ENCODE measurements at regions not wholly inside any gene's neighbourhood (a gene's known extent, or its start where the extent isn't known, plus 50 kb on each side); places are given as distances from the start of the nearest gene placed in this dataset.

GRCh38 chr1:67514300-67514699, 84.1 kb upstream of the SERBP1 start:
- Histone ChIP-seq H3K4me1 (ENCODE audit: control insufficient read depth, insufficient read depth, low read length) (peaks cover 8% of the 10 kb centered on the region), H3K4me3 (ENCODE audit: low read depth, low read length) (no peak overlapping the region), H3K36me3 (ENCODE audit: control insufficient read depth, insufficient read depth, low read length) (no peaks in the 10 kb centered on the region), H3K9me3 (ENCODE audit: control insufficient read depth, insufficient read depth, low read length) (no peaks in the 10 kb centered on the region), H3K9ac (ENCODE audit: low read depth, low read length) (no peak overlapping the region), H3K27me3 (ENCODE audit: control insufficient read depth, insufficient read depth, low read length) (peaks cover 53% of the 10 kb centered on the region)

GRCh38 chr1:67514786-67515185, 84.6 kb upstream of the SERBP1 start:
- Histone ChIP-seq H3K36me3 (ENCODE audit: control insufficient read depth, insufficient read depth, low read length) (no peaks in the 10 kb centered on the region), H3K9me3 (ENCODE audit: control insufficient read depth, insufficient read depth, low read length) (no peaks in the 10 kb centered on the region), H3K4me1 (ENCODE audit: control insufficient read depth, insufficient read depth, low read length) (peaks cover 8% of the 10 kb centered on the region), H3K4me3 (ENCODE audit: low read depth, low read length) (no peak overlapping the region), H3K9ac (ENCODE audit: low read depth, low read length) (no peak overlapping the region), H3K27me3 (ENCODE audit: control insufficient read depth, insufficient read depth, low read length) (peaks cover 57% of the 10 kb centered on the region)

- H3K27me3 ChIP-seq (ENCODE audit: control insufficient read depth, insufficient read depth, low read length), result peaks cover 59% of the 10 kb centered on the region
- no peaks in the 10 kb centered on the region for H3K9me3 ChIP-seq (ENCODE audit: control insufficient read depth, insufficient read depth, low read length)
- no peak overlapping the region for H3K4me3 ChIP-seq (ENCODE audit: low read depth, low read length)
- peaks cover 8% of the 10 kb centered on the region for H3K4me1 ChIP-seq (ENCODE audit: control insufficient read depth, insufficient read depth, low read length)
- H3K36me3 ChIP-seq (ENCODE audit: control insufficient read depth, insufficient read depth, low read length), result no peaks in the 10 kb centered on the region
- H3K9ac ChIP-seq (ENCODE audit: low read depth, low read length), result no peak overlapping the region
Observed at GRCh38 chr1:67515324-67516080, 85.3 kb upstream of the SERBP1 start.

- Histone ChIP-seq H3K36me3 (ENCODE audit: control insufficient read depth, insufficient read depth, low read length) (no peaks in the 10 kb centered on the region), H3K4me3 (ENCODE audit: low read depth, low read length) (no peak overlapping the region), H3K9me3 (ENCODE audit: control insufficient read depth, insufficient read depth, low read length) (no peaks in the 10 kb centered on the region), H3K4me1 (ENCODE audit: control insufficient read depth, insufficient read depth, low read length) (peaks cover 8% of the 10 kb centered on the region), H3K27me3 (ENCODE audit: control insufficient read depth, insufficient read depth, low read length) (peaks cover 72% of the 10 kb centered on the region), H3K9ac (ENCODE audit: low read depth, low read length) (no peak overlapping the region)
Observed at GRCh38 chr1:67517046-67517445, 86.8 kb upstream of the SERBP1 start.

- Histone ChIP-seq H3K9me3 (ENCODE audit: control insufficient read depth, insufficient read depth, low read length) (no peaks in the 10 kb centered on the region), H3K4me3 (ENCODE audit: low read depth, low read length) (no peak overlapping the region), H3K9ac (ENCODE audit: low read depth, low read length) (no peak overlapping the region), H3K27me3 (ENCODE audit: control insufficient read depth, insufficient read depth, low read length) (peaks cover 72% of the 10 kb centered on the region), H3K4me1 (ENCODE audit: control insufficient read depth, insufficient read depth, low read length) (no peaks in the 10 kb centered on the region), H3K36me3 (ENCODE audit: control insufficient read depth, insufficient read depth, low read length) (no peaks in the 10 kb centered on the region)
Observed at GRCh38 chr1:67522001-67522441, 91.8 kb upstream of the SERBP1 start.

GRCh38 chr1:67522793-67523192, 92.6 kb upstream of the SERBP1 start:
- peaks cover 65% of the 10 kb centered on the region for H3K27me3 ChIP-seq (ENCODE audit: control insufficient read depth, insufficient read depth, low read length)
- H3K4me1 ChIP-seq (ENCODE audit: control insufficient read depth, insufficient read depth, low read length), result no peaks in the 10 kb centered on the region
- H3K9me3 ChIP-seq (ENCODE audit: control insufficient read depth, insufficient read depth, low read length), result no peaks in the 10 kb centered on the region
- no peak overlapping the region for H3K9ac ChIP-seq (ENCODE audit: low read depth, low read length)
- no peak overlapping the region for H3K4me3 ChIP-seq (ENCODE audit: low read depth, low read length)
- no peaks in the 10 kb centered on the region for H3K36me3 ChIP-seq (ENCODE audit: control insufficient read depth, insufficient read depth, low read length)

GRCh38 chr1:67524143-67525052, 94.2 kb upstream of the SERBP1 start:
- Histone ChIP-seq H3K4me3 (ENCODE audit: low read depth, low read length) (no peak overlapping the region), H3K36me3 (ENCODE audit: control insufficient read depth, insufficient read depth, low read length) (no peaks in the 10 kb centered on the region), H3K27me3 (ENCODE audit: control insufficient read depth, insufficient read depth, low read length) (peaks cover 49% of the 10 kb centered on the region), H3K9me3 (ENCODE audit: control insufficient read depth, insufficient read depth, low read length) (no peaks in the 10 kb centered on the region), H3K9ac (ENCODE audit: low read depth, low read length) (no peak overlapping the region), H3K4me1 (ENCODE audit: control insufficient read depth, insufficient read depth, low read length) (no peaks in the 10 kb centered on the region)

GRCh38 chr1:67525053-67525760, 95.0 kb upstream of the SERBP1 start:
- no peak overlapping the region for H3K4me3 ChIP-seq (ENCODE audit: low read depth, low read length)
- H3K27me3 ChIP-seq (ENCODE audit: control insufficient read depth, insufficient read depth, low read length), result peaks cover 44% of the 10 kb centered on the region
- no peak overlapping the region for H3K9ac ChIP-seq (ENCODE audit: low read depth, low read length)
- H3K9me3 ChIP-seq (ENCODE audit: control insufficient read depth, insufficient read depth, low read length), result no peaks in the 10 kb centered on the region
- H3K36me3 ChIP-seq (ENCODE audit: control insufficient read depth, insufficient read depth, low read length), result no peaks in the 10 kb centered on the region
- H3K4me1 ChIP-seq (ENCODE audit: control insufficient read depth, insufficient read depth, low read length), result peaks cover 2% of the 10 kb centered on the region

GRCh38 chr1:67528141-67528540, 97.9 kb upstream of the SERBP1 start:
- Histone ChIP-seq H3K27me3 (ENCODE audit: control insufficient read depth, insufficient read depth, low read length) (peaks cover 20% of the 10 kb centered on the region), H3K4me3 (ENCODE audit: low read depth, low read length) (no peak overlapping the region), H3K9me3 (ENCODE audit: control insufficient read depth, insufficient read depth, low read length) (no peaks in the 10 kb centered on the region), H3K4me1 (ENCODE audit: control insufficient read depth, insufficient read depth, low read length) (peaks cover 2% of the 10 kb centered on the region), H3K9ac (ENCODE audit: low read depth, low read length) (no peak overlapping the region), H3K36me3 (ENCODE audit: control insufficient read depth, insufficient read depth, low read length) (no peaks in the 10 kb centered on the region)

- H3K9me3 ChIP-seq (ENCODE audit: control insufficient read depth, insufficient read depth, low read length), result no peaks in the 10 kb centered on the region
- peaks cover 6% of the 10 kb centered on the region for H3K27me3 ChIP-seq (ENCODE audit: control insufficient read depth, insufficient read depth, low read length)
- peaks cover 2% of the 10 kb centered on the region for H3K4me1 ChIP-seq (ENCODE audit: control insufficient read depth, insufficient read depth, low read length)
- no peak overlapping the region for H3K9ac ChIP-seq (ENCODE audit: low read depth, low read length)
- H3K4me3 ChIP-seq (ENCODE audit: low read depth, low read length), result no peak overlapping the region
- no peaks in the 10 kb centered on the region for H3K36me3 ChIP-seq (ENCODE audit: control insufficient read depth, insufficient read depth, low read length)
Observed at GRCh38 chr1:67530071-67530470, 99.9 kb upstream of the SERBP1 start.

GRCh38 chr1:67532452-67533216, 102.4 kb upstream of the SERBP1 start:
- Histone ChIP-seq H3K36me3 (ENCODE audit: control insufficient read depth, insufficient read depth, low read length) (no peaks in the 10 kb centered on the region), H3K9ac (ENCODE audit: low read depth, low read length) (no peak overlapping the region), H3K9me3 (ENCODE audit: control insufficient read depth, insufficient read depth, low read length) (no peaks in the 10 kb centered on the region), H3K4me1 (ENCODE audit: control insufficient read depth, insufficient read depth, low read length) (peaks cover 2% of the 10 kb centered on the region), H3K27me3 (ENCODE audit: control insufficient read depth, insufficient read depth, low read length) (no peaks in the 10 kb centered on the region), H3K4me3 (ENCODE audit: low read depth, low read length) (no peak overlapping the region)

Measured in iPS-15b (cell line).